DMS114 treated with DMSO at 0.1 percent for 48 hours (cell line): ENCODE measurements at regions not wholly inside any gene's neighbourhood (a gene's known extent, or its start where the extent isn't known, plus 50 kb on each side); places are given as distances from the start of the nearest gene placed in this dataset.
"Not testable (repeated sequence)": the region's sequence is repeated elsewhere in the genome, so short reads cannot be mapped to it uniquely, and the experiment has no call there.

ENCODE experiments used
- DNase-seq: peaks from one replicate; lab custom pipeline; 2025; ENCODE audit not compliant: unreplicated experiment; lab: John Stamatoyannopoulos, UW

- no peak for DNase-seq
Observed at GRCh38 chr5:57774439-57774838, 291.8 kb upstream of the ACTBL2 start.

- no peak for DNase-seq
Observed at GRCh38 chr5:57772512-57772911, 289.9 kb upstream of the ACTBL2 start.

- no peak for DNase-seq
Observed at GRCh38 chr5:57770039-57770438, 287.4 kb upstream of the ACTBL2 start.

- DNase-seq, result no peak
Observed at GRCh38 chr5:57768745-57769144, 286.1 kb upstream of the ACTBL2 start.

DNA sequence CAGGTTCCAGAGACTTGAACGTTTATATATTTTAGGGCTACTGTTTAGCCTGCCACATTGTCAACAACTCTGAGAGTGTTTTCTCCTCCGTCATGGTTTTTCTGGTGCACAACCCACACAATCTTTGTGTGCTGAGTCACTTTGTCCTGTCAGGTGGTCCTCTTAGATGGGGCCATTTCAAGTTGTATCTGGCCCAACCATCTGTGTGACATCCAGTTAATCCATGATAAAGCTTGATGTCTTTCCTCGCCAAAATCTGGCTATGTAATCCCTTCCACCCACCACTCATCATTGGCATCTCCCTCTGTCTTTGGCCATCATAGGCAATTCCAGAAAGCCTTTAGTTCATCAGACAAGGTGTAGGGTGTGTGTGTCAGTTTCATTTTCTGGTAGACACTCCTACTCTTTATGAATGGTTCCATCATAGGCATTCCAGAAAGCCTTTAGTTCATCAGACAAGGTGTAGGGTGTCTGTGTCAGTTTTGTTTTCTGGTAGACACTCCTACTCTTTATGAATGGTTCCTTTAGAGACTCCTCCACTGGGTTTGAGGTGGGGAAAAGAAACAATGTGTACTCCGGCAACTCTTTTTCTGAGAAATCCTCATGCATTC is 282.0 kb upstream of the ACTBL2 start:
- DNase-seq, result no peak

DNA sequence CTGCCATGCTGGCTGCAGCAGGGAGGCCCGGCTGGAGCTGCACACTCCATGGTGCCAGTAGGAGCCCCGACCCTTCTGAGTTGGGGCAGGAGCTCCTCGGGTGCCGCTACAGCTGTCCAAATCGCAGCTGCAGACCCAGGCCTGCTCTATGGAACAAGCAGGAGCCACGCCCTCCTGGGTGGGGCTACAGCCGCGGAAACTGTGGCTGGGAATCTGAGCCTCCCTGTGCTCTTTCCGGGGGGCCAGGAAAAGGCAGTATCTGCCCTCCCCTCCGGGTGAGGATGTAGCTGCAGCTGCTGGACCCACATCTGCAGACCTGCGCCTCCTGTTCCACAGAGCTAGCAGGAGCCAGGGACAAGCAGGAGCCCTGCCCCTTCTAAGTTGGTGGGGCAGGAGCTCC is 278.9 kb upstream of the ACTBL2 start:
- no peak for DNase-seq

GRCh38 chr5:57754616-57755015 is 272.0 kb upstream of the ACTBL2 start:
- no peak for DNase-seq

DNA sequence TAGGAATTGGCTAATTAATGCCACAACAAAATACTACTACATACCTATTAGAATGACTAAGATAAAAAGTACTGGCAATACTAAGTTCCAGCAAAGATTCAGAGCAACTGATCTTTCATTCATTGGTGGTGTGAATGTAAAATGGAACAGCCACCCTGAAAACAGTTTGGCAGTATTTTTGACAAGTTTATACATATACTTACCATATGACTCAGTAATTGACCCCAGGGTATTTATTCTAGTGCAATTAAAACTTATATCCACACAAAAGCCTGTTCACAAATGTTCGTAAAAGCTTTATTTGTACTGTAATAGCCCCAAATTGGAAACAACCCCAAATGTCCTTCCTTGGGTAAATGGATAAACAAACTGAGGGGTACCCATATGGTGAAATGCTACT is 270.8 kb upstream of the ACTBL2 start:
- DNase-seq, result no peak

GRCh38 chr5:57751710-57752109 is 269.1 kb upstream of the ACTBL2 start:
- DNase-seq, result no peak

DNA sequence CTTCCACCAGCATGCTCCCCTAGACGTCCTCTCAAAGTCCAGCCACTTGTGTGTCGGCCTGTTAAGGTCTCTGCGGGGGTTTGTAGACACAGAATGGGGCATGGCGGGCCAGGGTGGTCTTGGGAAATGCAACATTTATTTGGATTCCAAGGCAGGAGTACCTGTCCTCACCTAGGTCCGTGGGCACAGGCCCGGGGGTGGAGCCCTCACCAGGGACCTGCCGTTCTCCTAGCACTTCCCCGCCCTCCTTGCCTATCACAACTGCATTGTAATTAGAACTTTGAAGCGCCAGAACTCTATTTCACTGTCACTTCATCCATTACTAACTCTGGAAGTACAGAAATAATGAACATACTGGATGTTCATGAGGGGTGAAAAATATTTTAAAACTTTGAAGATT is 268.3 kb upstream of the ACTBL2 start:
- no peak for DNase-seq

DNA sequence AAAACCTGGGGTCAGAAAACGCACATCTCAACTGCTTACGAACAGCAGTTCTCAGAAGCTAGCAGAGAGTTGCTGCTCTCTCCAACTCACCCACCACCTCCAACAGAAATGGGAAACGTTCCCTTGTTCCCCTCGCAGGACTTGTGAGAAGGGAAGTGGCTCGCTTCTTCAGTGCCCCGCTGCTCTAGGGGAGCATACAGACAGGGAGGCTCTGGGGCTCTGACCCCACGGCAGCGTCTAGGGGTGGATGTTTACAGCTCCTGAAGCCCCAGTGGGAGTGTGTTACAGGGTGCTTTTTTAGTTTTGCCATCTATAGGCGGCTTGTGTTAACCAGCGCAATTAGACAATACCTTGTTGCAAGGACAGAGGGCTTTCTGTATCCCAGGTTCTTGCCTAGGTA is 267.7 kb upstream of the ACTBL2 start:
- DNase-seq, result no peak

DNA sequence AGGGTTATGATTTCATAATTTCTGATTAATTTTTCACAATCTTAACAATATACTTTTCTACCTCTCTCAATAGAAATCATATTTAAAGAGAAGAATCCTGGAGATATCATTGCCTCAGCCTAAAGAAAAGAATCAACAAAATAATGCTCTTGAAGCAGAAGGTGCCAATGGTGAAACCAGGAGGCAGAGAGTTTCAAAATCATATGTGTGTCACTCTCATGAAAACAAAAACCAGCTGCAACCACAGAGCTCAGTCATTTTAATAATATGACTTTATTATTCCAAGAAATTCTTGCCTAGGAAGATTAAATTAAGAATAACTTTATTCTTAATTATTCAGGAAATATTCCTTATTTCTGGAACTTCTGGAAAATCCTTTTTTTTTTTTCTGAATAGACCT is 266.8 kb upstream of the ACTBL2 start:
- DNase-seq, result no peak

- DNase-seq, result no peak
Observed at GRCh38 chr5:57745700-57746651, 263.4 kb upstream of the ACTBL2 start.

- no peak for DNase-seq
Observed at GRCh38 chr5:57745029-57745428, 262.4 kb upstream of the ACTBL2 start.

GRCh38 chr5:57741336-57741735 is 258.7 kb upstream of the ACTBL2 start:
- DNase-seq, result no peak

GRCh38 chr5:57738787-57739186 is 256.2 kb upstream of the ACTBL2 start:
- DNase-seq, result no peak

GRCh38 chr5:57738301-57738700 is 255.7 kb upstream of the ACTBL2 start:
- no peak for DNase-seq

DNA sequence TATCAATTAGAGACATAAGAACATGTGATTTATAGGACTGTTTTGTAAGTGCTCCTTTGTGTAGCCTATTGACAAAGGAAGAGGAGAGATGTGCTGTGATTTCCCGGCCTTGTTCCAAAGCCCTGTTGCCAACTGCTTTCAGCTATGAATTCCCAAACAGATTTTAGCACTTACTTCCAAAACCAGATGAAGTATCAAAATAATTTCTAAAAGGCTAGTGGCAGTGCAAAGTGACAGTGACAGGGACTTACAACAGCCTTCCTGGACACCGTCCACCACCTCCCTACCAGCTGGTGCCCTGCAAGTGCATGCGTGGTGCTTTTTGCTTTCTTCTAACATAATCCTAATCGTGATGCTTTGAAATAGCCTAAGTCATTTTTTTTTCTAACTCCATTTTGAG is 254.1 kb upstream of the ACTBL2 start:
- no peak for DNase-seq

GRCh38 chr5:57735279-57736153 is 252.9 kb upstream of the ACTBL2 start:
- not testable (repeated sequence) for DNase-seq

DNA sequence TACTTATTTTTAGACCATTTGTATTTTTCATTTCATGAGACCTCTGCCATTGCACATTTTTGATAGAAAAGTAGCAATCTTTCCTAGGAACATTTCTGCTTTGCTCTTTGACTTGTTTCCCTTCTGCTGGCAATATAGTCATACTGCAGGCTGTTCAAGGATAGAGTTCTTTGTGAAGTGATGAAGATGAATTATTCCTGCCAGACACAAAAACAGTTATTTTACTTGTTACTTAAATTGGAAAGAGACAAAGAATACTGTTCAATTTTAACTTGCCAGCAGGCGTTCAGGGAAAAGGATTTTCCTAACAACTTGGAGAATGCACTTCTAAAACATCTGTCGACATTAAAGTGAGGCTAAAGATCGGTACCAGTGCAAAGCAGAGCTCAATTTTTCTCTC is 251.7 kb upstream of the ACTBL2 start:
- DNase-seq, result no peak

DNA sequence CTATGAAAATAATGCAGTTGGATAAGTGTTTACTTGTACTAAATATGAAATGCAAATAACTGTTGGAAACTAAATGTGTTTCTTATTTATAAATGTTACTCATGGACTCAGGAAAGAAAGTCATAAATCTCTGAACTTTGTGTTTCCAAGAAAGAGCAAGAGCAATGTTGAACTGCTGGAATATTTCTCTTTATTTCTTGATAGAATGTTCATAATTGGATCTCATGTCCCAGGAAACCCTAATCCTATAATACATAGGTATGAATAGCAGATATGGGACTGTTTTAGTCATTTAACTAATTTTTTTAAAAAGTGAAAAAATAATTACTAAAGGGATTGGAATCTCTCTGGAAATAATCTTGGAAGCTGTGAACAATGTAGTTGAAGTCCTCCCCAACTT is 245.0 kb upstream of the ACTBL2 start:
- no peak for DNase-seq
